ENCODE measurements at regions not wholly inside any gene's neighbourhood (a gene's known extent, or its start where the extent isn't known, plus 50 kb on each side); places are given as distances from the start of the nearest gene placed in this dataset.
"Not testable (repeated sequence)": the region's sequence is repeated elsewhere in the genome, so short reads cannot be mapped to it uniquely, and the experiment has no call there.

GRCh38 chr2:153420394-153420793, 58.2 kb downstream of the RPRM start:
- DNase-seq, result no peak

GRCh38 chr2:153417077-153417476, 61.5 kb downstream of the RPRM start:
- no peak for DNase-seq

- DNase-seq, result no peak
These were observed 62.5 kb downstream of the RPRM start for GRCh38 chr2:153416071-153416470.

DNA sequence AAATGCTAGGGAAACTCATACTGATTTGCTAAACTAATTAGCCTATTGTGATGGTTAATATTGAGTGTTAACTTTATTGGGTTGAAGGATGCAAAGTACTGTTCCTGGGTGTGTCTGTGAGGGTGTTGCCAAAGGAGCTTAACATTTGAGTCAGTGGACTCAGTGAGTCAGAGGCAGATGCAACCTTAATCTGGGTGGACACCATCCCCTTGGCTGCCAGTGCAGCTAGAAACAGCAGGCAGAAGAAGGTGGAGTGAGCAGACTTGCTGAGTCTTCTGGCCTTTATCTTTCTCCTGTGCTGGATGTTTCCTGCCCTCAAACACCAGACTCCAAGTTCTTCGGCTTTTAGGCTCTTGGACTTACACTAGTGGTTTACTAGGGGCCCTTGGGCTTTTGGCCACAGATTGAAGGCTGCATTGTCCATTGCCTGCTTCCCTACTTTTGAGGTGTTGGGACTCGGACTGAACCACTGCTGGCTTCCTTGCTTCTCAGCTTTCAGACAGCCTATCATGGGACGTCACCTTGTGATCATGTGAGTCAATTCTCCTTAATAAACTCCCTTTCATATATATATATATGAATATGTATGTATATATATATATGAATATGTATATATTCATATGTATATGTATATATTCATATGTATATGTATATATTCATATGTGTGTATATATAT, 69.7 kb downstream of the RPRM start:
- no peak for DNase-seq

- DNase-seq, result no peak
These were observed 73.4 kb downstream of the RPRM start for GRCh38 chr2:153405196-153405595.

DNA sequence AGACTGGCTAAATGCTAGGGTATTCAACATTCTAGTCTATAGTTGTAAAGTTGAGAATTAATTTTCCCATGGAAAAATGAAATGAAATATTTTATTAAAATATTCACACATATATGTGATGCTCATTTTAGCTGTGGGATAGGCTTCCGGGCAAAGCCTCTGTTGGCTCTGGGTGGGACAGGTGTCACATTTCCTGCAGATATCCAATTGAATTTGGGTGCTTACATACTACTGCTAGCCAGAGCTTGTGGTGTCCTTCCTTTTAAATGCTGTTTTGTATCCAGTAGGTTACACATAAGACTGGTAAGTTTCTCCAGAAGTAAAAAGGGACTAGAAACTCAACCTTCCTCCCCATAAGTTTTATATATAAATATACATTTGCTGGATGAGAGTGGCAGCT, 73.8 kb downstream of the RPRM start:
- no peak for DNase-seq

- DNase-seq, result no peak
These were observed 74.6 kb downstream of the RPRM start for GRCh38 chr2:153403940-153404339.

DNA sequence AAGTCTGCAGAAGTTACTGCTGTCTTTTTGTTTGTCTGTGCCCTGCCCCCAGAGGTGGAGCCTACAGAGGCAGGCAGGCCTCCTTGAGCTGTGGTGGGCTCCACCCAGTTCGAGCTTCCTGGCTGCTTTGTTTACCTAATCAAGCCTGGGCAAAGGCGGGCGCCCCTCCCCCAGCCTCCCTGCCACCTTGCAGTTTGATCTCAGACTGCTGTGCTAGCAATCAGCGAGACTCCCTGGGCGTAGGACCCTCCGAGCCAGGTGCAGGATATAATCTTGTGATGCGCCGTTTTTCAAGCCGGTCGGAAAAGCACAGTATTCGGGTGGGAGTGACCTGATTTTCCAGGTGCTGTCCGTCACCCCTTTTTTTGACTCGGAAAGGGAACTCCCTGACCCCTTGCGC, 75.2 kb downstream of the RPRM start:
- DNase-seq, result not testable (repeated sequence)

GRCh38 chr2:153394686-153395085, 83.9 kb downstream of the RPRM start:
- no peak for DNase-seq

GRCh38 chr2:153394247-153394646, 84.3 kb downstream of the RPRM start:
- DNase-seq, result no peak

DNA sequence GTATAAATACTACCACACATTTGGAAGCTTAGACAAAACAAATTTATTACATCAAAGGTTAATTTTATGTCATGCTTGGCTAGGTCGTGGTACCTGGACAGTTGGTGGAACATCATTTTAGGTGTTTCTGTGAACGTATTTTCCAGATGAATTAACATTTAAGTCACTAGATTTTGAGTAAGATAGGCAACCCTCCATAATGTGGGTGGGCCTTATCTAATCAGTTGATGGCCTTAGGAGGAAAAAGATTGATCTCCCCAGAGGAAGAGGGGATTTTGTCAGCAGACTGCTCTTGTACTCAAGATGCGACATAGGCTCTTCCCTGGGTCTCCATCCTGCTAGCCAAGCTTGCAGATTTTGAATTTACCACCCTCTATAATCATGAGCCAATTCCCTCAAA, 85.0 kb downstream of the RPRM start:
- no peak for DNase-seq

DNA sequence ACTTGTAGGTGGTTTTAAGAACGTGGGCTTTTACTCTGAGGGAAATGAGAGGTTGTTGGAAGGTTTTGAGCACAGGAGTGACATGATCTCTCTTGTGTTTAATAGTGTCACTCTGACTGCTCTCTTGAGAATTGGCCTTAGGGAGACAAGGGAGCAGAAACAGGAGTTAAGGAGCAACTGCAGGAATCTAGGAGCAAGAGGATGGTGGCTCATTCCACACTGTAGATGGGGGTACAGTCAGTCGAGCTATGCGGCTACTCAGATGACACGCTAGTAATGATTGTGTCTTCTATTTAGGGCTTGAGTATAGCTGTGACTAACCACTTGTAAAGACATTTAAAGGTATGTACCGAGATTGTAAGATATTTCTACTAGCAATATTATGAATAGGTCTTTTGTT, 87.4 kb downstream of the RPRM start:
- no peak for DNase-seq

- no peak for DNase-seq
These were observed 90.3 kb downstream of the RPRM start for GRCh38 chr2:153388246-153388645.

- no peak for DNase-seq
These were observed 91.4 kb downstream of the RPRM start for GRCh38 chr2:153387203-153387602.

DNA sequence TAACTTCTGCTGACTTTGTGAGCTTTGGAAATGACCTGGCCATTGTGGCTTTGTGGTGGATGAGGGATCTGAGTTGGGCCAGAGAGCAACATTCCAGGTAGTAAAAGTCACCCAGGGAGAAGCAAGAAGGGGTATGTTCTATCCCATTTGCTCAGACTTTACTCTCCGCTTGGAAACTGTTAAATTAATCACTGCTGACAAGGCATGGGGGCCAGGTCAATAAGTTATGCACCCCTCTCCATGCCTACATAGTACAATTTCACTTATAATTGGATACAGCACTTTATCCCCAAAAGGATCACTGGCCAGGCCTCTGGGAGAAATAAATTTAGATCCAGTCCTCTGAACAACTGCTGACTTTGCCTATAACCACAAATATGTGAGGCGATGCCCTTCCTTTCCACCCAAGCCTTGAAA, 92.1 kb downstream of the RPRM start:
- no peak for DNase-seq

GRCh38 chr2:153373510-153374279, 104.9 kb downstream of the RPRM start:
- DNase-seq, result no peak

GRCh38 chr2:153360239-153360638, 118.3 kb downstream of the RPRM start:
- no peak for DNase-seq

- DNase-seq, result no peak
These were observed 124.2 kb downstream of the RPRM start for GRCh38 chr2:153354377-153354776.

DNA sequence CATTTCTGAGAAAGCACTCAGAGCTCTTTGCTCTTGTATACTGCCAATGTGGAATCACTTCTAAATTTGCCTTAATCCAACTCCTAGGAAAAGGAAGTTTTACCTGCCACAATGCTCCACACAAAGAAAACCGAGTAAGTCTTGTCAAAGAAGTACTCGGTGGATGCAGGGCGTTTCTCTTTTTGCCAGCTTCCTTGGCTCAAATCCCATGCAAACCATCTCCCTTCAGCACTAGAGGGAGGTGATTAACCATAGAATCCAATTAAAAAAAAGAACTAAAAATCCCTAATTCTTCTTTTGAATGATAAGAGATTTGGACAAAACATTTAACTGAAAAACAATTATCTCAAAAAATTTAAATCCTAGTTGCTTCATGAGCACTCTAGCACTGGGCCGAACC, 129.0 kb downstream of the RPRM start:
- no peak for DNase-seq

DNA sequence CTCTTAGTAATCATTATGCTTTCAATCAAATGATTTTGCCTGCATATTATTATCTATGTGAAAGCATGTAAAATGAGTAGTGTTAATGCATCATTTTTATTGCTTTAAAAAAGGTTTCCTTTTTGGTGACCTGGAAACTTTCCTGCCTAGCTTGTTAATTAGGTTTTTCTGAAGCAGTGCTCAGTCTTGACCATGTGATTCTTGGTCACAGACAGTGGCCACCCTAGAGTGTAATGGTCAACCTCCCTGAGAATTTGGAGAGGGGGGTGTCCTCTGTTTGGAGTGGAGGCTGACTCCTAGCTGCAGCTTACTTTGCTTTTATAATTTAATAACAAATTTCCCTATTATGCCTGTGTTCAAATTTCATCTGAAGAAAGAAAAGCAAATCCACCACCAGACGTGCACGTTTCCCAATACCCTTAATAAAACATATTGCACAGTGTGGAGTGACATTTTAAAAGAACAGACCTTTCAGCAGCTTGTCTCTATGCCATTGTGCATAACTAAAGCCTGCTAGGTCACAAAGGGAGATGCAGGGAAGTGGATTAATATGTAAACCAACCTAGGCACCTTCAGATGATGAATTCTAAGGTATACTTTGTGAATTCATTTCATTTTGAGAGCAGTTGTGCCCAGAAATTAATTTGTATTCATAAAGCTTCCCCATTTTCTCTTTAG, 130.6 kb downstream of the RPRM start:
- DNase-seq, result no peak

DNA sequence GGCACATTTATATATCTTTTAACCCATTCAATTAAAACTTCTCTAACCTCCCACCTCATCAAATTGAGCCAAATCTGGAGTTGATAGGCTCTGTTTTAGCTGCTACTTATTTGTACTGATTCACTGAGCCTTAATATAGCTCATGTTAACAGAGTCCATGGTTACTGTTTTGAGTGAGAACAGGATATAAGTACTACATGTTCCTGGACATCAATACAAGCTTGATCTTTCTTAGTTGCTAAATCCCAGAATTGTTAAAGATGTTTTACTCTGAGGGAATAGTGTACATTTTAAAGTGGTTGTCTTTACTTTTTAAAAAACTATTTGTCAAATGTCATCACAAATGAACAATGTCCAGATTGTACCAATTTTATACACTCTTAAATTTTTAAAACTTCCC, 157.7 kb downstream of the RPRM start:
- DNase-seq, result no peak

DNA sequence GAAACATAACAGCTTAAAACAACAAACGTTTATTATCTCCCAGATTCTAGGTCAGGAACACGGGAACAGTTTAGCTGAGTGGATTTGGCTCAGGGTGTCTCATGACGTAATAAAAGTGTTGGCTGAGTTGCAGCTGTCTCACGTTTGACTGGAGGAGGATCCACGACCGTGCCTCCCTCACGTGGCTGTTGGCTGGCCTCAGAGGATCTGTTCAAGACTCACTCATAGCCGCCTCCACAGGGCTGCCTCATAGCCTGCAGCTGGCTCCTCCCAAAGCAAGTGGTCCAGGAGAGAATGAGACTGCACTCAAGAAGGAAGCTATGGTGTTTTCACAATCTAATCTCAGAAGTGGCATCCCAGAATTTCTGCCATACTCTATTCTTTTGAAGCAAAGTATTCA, 167.1 kb downstream of the RPRM start:
- DNase-seq, result no peak

- DNase-seq, result no peak
These were observed 170.1 kb downstream of the RPRM start for GRCh38 chr2:153308466-153308865.

GRCh38 chr2:153307223-153307622, 171.3 kb downstream of the RPRM start:
- DNase-seq, result no peak
